Left ventricle myocardium inferior (tissue), 1 donor: ENCODE measurements at regions not wholly inside any gene's neighbourhood (a gene's known extent, or its start where the extent isn't known, plus 50 kb on each side); places are given as distances from the start of the nearest gene placed in this dataset.

Experiments
- DNase-seq: peaks from one replicate; pipeline ENCODE4 v3.0.0-alpha.2; 2020
- H3K27ac ChIP-seq: fragments of 200-600 bp; replicated peaks from 2 replicates; pipeline ENCODE4 v1.8.0; 2021
- H3K27me3 ChIP-seq: fragments of 200-600 bp; 2 replicates; pipeline ENCODE4 v1.8.0; 2021; ENCODE audit warnings: low read depth
- H3K36me3 ChIP-seq: fragments of 200-600 bp; 2 replicates; pipeline ENCODE4 v1.8.0; 2021
- H3K4me1 ChIP-seq: fragments of 200-600 bp; 2 replicates; pipeline ENCODE4 v1.8.0; 2021
- H3K4me3 ChIP-seq: fragments of 200-600 bp; 2 replicates; pipeline ENCODE4 v1.8.0; 2021; ENCODE audit warnings: mild to moderate bottlenecking, moderate library complexity
- H3K9me3 ChIP-seq: fragments of 200-600 bp; replicated peaks from 2 replicates; pipeline ENCODE4 v1.8.0; 2021
- CTCF ChIP-seq: fragments of 200-600 bp; IDR thresholded peaks from 2 replicates; pipeline ENCODE4 v1.8.0; 2021; ENCODE audit warnings: antibody characterized with exemption, mild to moderate bottlenecking, borderline replicate concordance
- intact Hi-C: fragments of 100-400 bp; cut with micrococcal nuclease; formaldehyde crosslinking; loops from one replicate; pipeline ENCODE4 v1.11.0; 2022
- donor health status: DM: no; HTN: yes; CAD: no; lungs with severe emphysema.

- Histone ChIP-seq H3K4me3 (no peak overlapping the region), H3K4me1 (no peaks in the 10 kb centered on the region), H3K27ac (no peak overlapping the region), H3K27me3 (no peaks in the 10 kb centered on the region), H3K9me3 (no peaks in the 10 kb centered on the region), H3K36me3 (no peaks in the 10 kb centered on the region)
- no peak for DNase-seq
- TF ChIP-seq CTCF: no peak
- intact Hi-C loops: no loop called here
Observed at GRCh38 chrX:34576864-34577263, 80.2 kb downstream of the TMEM47 start.

DNA sequence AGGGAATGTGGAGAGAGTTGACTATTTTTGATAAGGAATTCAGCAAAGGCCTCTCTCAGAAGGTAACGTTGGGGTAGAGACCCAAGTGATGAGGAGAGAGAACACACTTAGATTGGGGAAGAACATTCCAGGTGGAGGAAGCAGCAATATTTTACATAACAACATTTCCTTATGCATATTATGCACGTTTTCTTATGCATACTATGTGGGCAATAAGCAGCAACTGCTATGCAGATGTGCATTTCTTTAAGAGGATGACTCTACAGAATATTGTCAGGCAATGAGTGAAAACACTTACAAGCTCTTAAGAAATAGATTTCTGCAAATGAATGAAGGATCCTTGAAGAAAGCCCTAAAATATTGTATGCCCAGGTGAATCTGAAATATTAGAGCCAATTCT lies 91.1 kb downstream of the TMEM47 start:
- H3K27me3 ChIP-seq: no peaks in the 10 kb centered on the region
- peaks cover 6% of the 10 kb centered on the region for H3K9me3 ChIP-seq
- no peak overlapping the region for H3K27ac ChIP-seq
- TF ChIP-seq CTCF: no peak
- H3K4me3 ChIP-seq: no peak overlapping the region
- H3K36me3 ChIP-seq: no peaks in the 10 kb centered on the region
- no peak for DNase-seq
- intact Hi-C loops: no loop called here
- no peaks in the 10 kb centered on the region for H3K4me1 ChIP-seq

DNA sequence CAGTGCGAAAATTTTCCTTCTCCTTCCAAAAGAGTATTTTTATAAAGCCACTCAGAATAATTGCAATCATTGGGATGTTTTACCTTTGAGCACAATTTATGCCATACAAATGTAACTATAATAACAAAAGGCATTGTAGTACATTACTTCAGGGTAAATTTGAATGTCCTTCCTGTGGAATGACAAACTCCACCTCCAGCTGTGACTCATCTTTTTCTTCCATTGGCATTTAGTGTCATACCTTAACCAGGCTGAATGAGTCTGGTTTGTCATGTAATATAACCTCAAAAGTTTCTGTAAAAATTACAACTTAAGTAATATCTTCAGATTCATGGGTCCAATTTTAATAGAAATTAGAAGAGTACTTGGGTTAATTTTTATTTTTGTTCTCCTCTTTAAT lies 93.3 kb downstream of the TMEM47 start:
- H3K4me1 ChIP-seq: no peaks in the 10 kb centered on the region
- H3K9me3 ChIP-seq: peaks cover 6% of the 10 kb centered on the region
- H3K36me3 ChIP-seq: no peaks in the 10 kb centered on the region
- no peak for TF ChIP-seq CTCF
- no peak for DNase-seq
- no peaks in the 10 kb centered on the region for H3K27me3 ChIP-seq
- H3K27ac ChIP-seq: no peak overlapping the region
- H3K4me3 ChIP-seq: no peak overlapping the region
- intact Hi-C loops: no loop called here

DNA sequence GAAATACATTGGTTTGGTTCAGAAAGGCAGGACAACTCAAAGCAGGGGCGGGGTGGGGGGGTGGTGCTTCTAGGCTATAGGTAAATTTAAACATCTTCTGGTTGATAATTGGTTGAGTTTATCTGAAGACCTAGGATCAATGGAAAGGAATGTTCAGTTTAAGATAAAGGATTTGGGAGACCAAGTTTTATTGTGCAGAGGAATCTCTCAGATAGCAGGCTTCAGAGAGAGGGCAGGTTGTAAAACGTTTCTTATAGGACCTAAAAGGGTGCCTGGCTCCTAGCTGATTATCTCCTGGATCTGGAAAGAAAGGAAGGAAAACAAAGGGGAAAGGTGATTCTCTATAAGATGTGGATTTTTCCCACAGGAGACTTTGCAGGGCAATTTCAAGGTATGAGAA lies 94.0 kb downstream of the TMEM47 start:
- H3K27ac ChIP-seq: no peak overlapping the region
- DNase-seq: no peak
- no peaks in the 10 kb centered on the region for H3K9me3 ChIP-seq
- TF ChIP-seq CTCF: no peak
- H3K27me3 ChIP-seq: no peaks in the 10 kb centered on the region
- H3K4me1 ChIP-seq: no peaks in the 10 kb centered on the region
- intact Hi-C loops: no loop called here
- H3K4me3 ChIP-seq: no peak overlapping the region
- no peaks in the 10 kb centered on the region for H3K36me3 ChIP-seq

DNA sequence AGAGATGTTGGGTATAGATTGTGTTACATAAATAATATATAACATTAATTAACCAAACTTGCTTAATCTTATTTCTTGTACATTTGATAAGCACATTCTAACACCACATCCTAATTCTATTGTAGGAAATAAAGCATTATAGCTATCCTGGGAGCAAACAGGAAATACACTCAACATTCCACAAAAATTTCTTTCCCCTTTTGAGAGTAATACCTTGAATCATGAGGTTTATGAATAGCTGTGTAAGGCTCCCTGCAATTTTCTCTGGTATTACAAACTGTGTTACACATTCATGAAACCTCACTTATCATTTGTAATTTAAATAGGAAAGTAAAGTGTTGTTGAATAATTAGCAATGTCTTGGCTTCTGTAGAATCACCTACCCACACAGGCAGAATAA lies 95.1 kb downstream of the TMEM47 start:
- H3K4me3 ChIP-seq: no peak overlapping the region
- H3K27ac ChIP-seq: no peak overlapping the region
- DNase-seq: no peak
- intact Hi-C loops: no loop called here
- no peaks in the 10 kb centered on the region for H3K36me3 ChIP-seq
- H3K9me3 ChIP-seq: no peaks in the 10 kb centered on the region
- no peaks in the 10 kb centered on the region for H3K4me1 ChIP-seq
- H3K27me3 ChIP-seq: no peaks in the 10 kb centered on the region
- TF ChIP-seq CTCF: no peak

DNA sequence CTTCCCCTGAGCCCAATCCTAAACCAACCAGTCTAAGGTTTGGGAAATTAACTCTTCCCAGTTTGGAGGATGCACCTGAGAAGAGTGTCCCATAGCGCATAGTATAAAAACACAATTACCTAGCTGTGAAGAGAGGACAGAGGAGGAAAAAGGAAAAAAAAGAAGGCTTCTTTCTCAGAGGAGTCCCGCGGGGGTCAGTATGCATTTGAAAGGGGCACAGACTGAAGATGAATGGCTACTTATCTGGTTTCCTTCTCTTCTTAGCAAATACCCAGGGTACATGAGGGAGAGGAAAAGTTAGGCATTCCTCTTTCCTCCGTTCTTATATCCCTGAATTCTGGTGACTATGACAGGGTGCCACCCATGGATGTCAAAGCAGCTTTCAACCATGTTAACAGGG lies 96.9 kb downstream of the TMEM47 start:
- TF ChIP-seq CTCF: no peak
- H3K4me1 ChIP-seq: no peaks in the 10 kb centered on the region
- intact Hi-C loops: no loop called here
- no peak overlapping the region for H3K27ac ChIP-seq
- H3K36me3 ChIP-seq: no peaks in the 10 kb centered on the region
- H3K27me3 ChIP-seq: no peaks in the 10 kb centered on the region
- H3K4me3 ChIP-seq: no peak overlapping the region
- H3K9me3 ChIP-seq: no peaks in the 10 kb centered on the region
- DNase-seq: no peak
